RWPE2 (cell line): ENCODE measurements at regions not wholly inside any gene's neighbourhood (a gene's known extent, or its start where the extent isn't known, plus 50 kb on each side); places are given as distances from the start of the nearest gene placed in this dataset.

ENCODE experiments used
- ATAC-seq: fragments of 200-7000 bp; cut with Tn5 transposase; 3 replicates; pipeline ENCODE4 v1.9.1; 2021; ENCODE audit warnings: low read depth
- DNase-seq: peaks from one replicate; pipeline ENCODE4 v3.0.0-alpha.2; 2020; ENCODE audit warnings: low spot score
- H3K27ac ChIP-seq: fragments of 450-650 bp; 2 replicates; pipeline ENCODE4 v1.5.1; 2017; ENCODE audit warnings: mild to moderate bottlenecking; ENCODE audit not compliant: poor library complexity, severe bottlenecking
- H3K27me3 ChIP-seq: fragments of 250-450 bp; sonication (Bioruptor Pico); 2 replicates; pipeline ENCODE4 v1.5.1; 2021; ENCODE audit warnings: mild to moderate bottlenecking, moderate library complexity; ENCODE audit not compliant: insufficient read depth, poor library complexity, severe bottlenecking
- H3K36me3 ChIP-seq: fragments of 250-450 bp; sonication (Bioruptor Pico); 2 replicates; pipeline ENCODE4 v1.5.1; 2020; ENCODE audit warnings: low read depth, mild to moderate bottlenecking, moderate library complexity
- H3K4me1 ChIP-seq: fragments of 250-450 bp; sonication (Bioruptor Pico); 2 replicates; pipeline ENCODE4 v1.5.1; 2021; ENCODE audit warnings: mild to moderate bottlenecking, moderate library complexity; ENCODE audit not compliant: insufficient read depth, poor library complexity, severe bottlenecking
- H3K4me3 ChIP-seq: fragments of 250-450 bp; sonication (Bioruptor Pico); 2 replicates; pipeline ENCODE4 v1.5.1; 2021; ENCODE audit warnings: mild to moderate bottlenecking, moderate library complexity; ENCODE audit not compliant: severe bottlenecking
- H3K9me3 ChIP-seq: fragments of 250-450 bp; sonication (Bioruptor Pico); 2 replicates; pipeline ENCODE4 v1.5.1; 2021; ENCODE audit warnings: mild to moderate bottlenecking, moderate library complexity; ENCODE audit not compliant: severe bottlenecking
- TF ChIP-seq, protein P1 (sequence below): fragments of 450-650 bp; IDR thresholded peaks from one replicate; pipeline ENCODE4 v1.5.1; 2017; ENCODE audit warnings: mild to moderate bottlenecking, moderate library complexity; ENCODE audit not compliant: poor library complexity, severe bottlenecking

- H3K4me3 ChIP-seq: no peak overlapping the region
- H3K9me3 ChIP-seq: no peaks in the 10 kb centered on the region
- TF ChIP-seq, protein P1, sequence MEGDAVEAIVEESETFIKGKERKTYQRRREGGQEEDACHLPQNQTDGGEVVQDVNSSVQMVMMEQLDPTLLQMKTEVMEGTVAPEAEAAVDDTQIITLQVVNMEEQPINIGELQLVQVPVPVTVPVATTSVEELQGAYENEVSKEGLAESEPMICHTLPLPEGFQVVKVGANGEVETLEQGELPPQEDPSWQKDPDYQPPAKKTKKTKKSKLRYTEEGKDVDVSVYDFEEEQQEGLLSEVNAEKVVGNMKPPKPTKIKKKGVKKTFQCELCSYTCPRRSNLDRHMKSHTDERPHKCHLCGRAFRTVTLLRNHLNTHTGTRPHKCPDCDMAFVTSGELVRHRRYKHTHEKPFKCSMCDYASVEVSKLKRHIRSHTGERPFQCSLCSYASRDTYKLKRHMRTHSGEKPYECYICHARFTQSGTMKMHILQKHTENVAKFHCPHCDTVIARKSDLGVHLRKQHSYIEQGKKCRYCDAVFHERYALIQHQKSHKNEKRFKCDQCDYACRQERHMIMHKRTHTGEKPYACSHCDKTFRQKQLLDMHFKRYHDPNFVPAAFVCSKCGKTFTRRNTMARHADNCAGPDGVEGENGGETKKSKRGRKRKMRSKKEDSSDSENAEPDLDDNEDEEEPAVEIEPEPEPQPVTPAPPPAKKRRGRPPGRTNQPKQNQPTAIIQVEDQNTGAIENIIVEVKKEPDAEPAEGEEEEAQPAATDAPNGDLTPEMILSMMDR: no peak
- no peaks in the 10 kb centered on the region for H3K36me3 ChIP-seq
- no peak overlapping the region for H3K27ac ChIP-seq
- peaks cover 5% of the 10 kb centered on the region for H3K4me1 ChIP-seq
- no peaks in the 10 kb centered on the region for H3K27me3 ChIP-seq
- DNase-seq (no peak), ATAC-seq (no peak)
Observed at GRCh38 chr21:35530766-35531165, 481.7 kb upstream of the RUNX1 start.

DNA sequence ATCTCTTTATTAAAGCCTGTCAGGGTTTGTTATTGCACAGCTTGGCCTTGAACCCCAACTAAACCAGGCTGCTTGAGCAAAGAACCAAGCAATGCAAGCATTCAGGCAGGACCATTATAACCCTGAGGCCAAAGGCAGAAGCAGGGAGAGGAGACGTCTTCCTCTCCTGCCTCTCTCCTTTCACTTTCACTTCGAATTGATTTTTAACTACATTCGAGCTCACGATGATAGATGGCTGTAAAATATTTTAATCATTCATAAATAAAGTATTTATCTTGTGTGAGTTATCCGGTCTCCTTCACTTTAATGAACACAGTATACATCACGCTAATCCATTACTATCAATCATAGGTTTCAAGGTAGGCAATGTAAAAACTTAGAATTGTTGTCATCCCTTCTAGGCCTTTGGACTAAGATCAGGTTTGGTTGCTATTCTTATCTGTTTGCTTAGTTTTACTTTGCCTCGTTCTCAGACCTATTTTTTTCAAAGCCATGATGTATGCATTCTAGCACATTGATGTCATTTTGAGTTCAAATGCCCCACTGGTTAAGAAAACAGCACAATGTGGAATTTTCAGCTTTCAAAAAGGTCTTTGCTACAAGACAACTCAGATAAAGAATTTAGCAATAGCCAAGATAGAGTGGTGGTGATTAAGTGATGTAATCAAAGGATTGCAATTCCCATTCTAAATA, 480.2 kb upstream of the RUNX1 start:
- Histone ChIP-seq H3K4me3 (peak overlapping the region; percentile 4), H3K27ac (no peak overlapping the region), H3K4me1 (peaks cover 15% of the 10 kb centered on the region), H3K36me3 (no peaks in the 10 kb centered on the region), H3K9me3 (no peaks in the 10 kb centered on the region), H3K27me3 (no peaks in the 10 kb centered on the region)
- DNase-seq: no peak
- ATAC-seq: no peak
- TF ChIP-seq, protein P1: no peak

GRCh38 chr21:35528116-35529042, 479.3 kb upstream of the RUNX1 start:
- no peaks in the 10 kb centered on the region for H3K9me3 ChIP-seq
- no peaks in the 10 kb centered on the region for H3K27me3 ChIP-seq
- ATAC-seq: no peak
- TF ChIP-seq, protein P1: no peak
- DNase-seq: no peak
- H3K4me1 ChIP-seq: peaks cover 15% of the 10 kb centered on the region
- H3K4me3 ChIP-seq: no peak overlapping the region
- no peaks in the 10 kb centered on the region for H3K36me3 ChIP-seq
- H3K27ac ChIP-seq: no peak overlapping the region

DNA sequence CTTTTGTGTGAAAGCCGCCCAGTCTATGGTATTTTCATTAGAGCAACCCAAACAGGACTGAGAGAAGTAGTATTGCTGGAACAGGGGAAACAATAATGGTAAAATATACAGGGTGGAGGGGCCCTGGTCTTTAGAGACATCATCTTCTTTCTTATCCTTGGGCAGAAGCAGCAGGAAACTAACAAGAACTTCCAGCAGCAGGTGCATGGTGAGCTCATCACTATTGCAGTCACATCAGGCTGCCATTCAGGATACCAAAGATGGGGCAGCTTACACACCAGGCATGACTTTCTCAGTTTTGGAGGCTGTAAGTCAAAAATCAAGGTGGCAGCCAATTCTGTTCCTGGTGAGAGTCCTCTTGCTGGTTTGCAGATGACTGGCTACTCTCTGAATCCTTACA, 478.3 kb upstream of the RUNX1 start:
- no peaks in the 10 kb centered on the region for H3K36me3 ChIP-seq
- no peaks in the 10 kb centered on the region for H3K9me3 ChIP-seq
- TF ChIP-seq, protein P1: no peak
- H3K4me3 ChIP-seq: no peak overlapping the region
- peaks cover 15% of the 10 kb centered on the region for H3K4me1 ChIP-seq
- no peaks in the 10 kb centered on the region for H3K27me3 ChIP-seq
- ATAC-seq (no peak), DNase-seq (no peak)
- no peak overlapping the region for H3K27ac ChIP-seq
